ENCODE measurements at regions not wholly inside any gene's neighbourhood (a gene's known extent, or its start where the extent isn't known, plus 50 kb on each side); places are given as distances from the start of the nearest gene placed in this dataset.

DNA sequence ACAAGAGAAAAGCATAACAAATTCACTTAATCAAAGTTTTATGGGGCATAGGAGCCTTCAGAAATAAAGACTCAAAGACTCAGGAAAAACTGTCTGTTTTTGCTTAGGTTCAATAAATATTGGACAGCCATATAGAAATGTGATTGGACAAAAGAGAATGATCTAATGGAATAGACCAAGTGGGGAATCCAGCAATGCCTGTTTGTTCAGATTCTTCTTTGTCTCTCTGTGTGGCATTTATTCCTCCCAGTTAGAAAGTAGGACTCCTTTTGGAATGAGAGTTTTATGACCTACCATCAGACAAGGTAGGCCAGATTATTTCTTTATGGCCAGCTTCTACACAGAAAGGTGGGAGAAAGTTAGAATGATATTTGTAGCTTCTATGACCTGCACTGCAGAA, 1460.1 kb downstream of the OTOL1 start:
- Mint-ChIP-seq H3K27ac (ENCODE audit: unreplicated experiment) (no peak overlapping the region), H3K4me1 (no peaks in the 10 kb centered on the region), H3K36me3 (ENCODE audit: low read depth) (peaks cover 2% of the 10 kb centered on the region), H3K4me3 (no peak overlapping the region), H3K9me3 (peaks cover 2% of the 10 kb centered on the region), H3K27me3 (ENCODE audit: low read depth) (no peaks in the 10 kb centered on the region)
- DNase-seq (ENCODE audit: low read depth, low spot score), result no peak
- TF ChIP-seq, protein P1, sequence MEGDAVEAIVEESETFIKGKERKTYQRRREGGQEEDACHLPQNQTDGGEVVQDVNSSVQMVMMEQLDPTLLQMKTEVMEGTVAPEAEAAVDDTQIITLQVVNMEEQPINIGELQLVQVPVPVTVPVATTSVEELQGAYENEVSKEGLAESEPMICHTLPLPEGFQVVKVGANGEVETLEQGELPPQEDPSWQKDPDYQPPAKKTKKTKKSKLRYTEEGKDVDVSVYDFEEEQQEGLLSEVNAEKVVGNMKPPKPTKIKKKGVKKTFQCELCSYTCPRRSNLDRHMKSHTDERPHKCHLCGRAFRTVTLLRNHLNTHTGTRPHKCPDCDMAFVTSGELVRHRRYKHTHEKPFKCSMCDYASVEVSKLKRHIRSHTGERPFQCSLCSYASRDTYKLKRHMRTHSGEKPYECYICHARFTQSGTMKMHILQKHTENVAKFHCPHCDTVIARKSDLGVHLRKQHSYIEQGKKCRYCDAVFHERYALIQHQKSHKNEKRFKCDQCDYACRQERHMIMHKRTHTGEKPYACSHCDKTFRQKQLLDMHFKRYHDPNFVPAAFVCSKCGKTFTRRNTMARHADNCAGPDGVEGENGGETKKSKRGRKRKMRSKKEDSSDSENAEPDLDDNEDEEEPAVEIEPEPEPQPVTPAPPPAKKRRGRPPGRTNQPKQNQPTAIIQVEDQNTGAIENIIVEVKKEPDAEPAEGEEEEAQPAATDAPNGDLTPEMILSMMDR (conservative IDR thresholded peaks at IDR 0.05), result no peak

DNA sequence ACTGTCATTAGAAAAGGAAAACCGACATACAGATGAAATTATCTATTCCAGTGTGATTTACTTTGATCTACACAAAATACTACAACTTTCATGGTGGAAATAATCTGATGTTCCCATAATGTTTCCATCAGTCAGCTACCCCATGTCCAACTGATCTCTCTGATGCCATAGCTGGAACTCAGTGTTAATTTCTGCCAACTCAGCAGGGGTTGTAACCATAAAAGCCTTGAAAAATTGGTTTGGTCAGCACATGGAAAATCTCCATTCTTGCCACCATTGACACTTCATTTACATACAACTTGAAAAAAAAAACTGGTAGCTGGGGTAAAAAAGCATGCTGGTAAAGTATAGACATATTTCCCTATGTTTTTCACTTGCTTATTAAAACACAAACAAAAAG, 1463.7 kb downstream of the OTOL1 start:
- Mint-ChIP-seq H3K27me3 (ENCODE audit: low read depth) (no peaks in the 10 kb centered on the region), H3K4me1 (no peaks in the 10 kb centered on the region), H3K27ac (ENCODE audit: unreplicated experiment) (no peak overlapping the region), H3K4me3 (no peak overlapping the region), H3K36me3 (ENCODE audit: low read depth) (peaks cover 3% of the 10 kb centered on the region), H3K9me3 (no peaks in the 10 kb centered on the region)
- TF ChIP-seq, protein P1 (conservative IDR thresholded peaks at IDR 0.05), result no peak
- no peak for DNase-seq (ENCODE audit: low read depth, low spot score)

DNA sequence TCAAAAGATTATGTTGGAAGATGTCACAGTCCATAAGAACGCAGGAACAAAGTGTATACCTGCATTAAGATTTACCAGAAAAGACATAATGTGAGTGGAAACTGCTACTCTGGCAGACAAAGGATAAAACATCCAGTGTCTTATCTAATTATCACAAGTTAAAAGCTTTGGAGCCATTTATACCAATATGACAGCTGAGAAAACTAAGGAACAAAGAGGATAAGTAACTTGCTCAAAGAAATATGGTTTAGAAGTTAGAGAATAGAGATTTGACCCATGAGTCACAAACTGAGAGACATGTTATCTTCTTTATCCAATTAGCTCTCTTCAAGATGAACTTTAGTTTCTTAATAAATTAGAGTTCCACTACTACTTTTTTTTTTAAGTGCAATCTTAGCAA, 1473.7 kb downstream of the OTOL1 start:
- no peak overlapping the region for H3K27ac Mint-ChIP-seq (ENCODE audit: unreplicated experiment)

DNA sequence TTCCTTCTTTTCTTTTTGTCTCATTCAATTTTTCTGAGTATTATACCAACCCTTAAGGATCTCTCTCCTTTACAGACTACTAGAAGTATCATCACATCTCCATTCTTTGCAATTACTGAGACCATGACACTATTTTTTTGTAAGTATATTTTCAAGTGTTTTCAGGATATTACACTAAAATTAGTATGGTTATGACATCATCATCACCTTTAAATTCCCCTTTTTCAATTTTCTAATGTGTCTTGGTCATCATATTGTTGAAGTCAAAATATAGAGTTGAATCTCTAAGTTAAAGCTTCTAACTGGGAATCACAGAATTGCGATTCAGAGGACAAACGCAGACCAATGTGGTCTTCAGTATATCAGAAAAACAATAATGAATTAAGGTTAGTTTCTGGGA, 1475.1 kb downstream of the OTOL1 start:
- TF ChIP-seq, protein P1 (conservative IDR thresholded peaks at IDR 0.05), result no peak
- H3K4me3 Mint-ChIP-seq, result no peak overlapping the region
- H3K36me3 Mint-ChIP-seq (ENCODE audit: low read depth), result peaks cover under 1% of the 10 kb centered on the region
- H3K27me3 Mint-ChIP-seq (ENCODE audit: low read depth), result no peaks in the 10 kb centered on the region
- no peaks in the 10 kb centered on the region for H3K4me1 Mint-ChIP-seq
- peaks cover 13% of the 10 kb centered on the region for H3K9me3 Mint-ChIP-seq
- no peak overlapping the region for H3K27ac Mint-ChIP-seq (ENCODE audit: unreplicated experiment)
- no peak for DNase-seq (ENCODE audit: low read depth, low spot score)

More for the DNA sequence above, 1473.7 kb downstream of the OTOL1 start:
- H3K27me3 Mint-ChIP-seq (ENCODE audit: low read depth), result no peaks in the 10 kb centered on the region
- H3K4me3 Mint-ChIP-seq, result no peak overlapping the region
- H3K9me3 Mint-ChIP-seq, result peaks cover 18% of the 10 kb centered on the region
- TF ChIP-seq, protein P1 (conservative IDR thresholded peaks at IDR 0.05), result no peak
- no peak for DNase-seq (ENCODE audit: low read depth, low spot score)
- H3K36me3 Mint-ChIP-seq (ENCODE audit: low read depth), result peaks cover 6% of the 10 kb centered on the region
- H3K4me1 Mint-ChIP-seq, result no peaks in the 10 kb centered on the region

DNA sequence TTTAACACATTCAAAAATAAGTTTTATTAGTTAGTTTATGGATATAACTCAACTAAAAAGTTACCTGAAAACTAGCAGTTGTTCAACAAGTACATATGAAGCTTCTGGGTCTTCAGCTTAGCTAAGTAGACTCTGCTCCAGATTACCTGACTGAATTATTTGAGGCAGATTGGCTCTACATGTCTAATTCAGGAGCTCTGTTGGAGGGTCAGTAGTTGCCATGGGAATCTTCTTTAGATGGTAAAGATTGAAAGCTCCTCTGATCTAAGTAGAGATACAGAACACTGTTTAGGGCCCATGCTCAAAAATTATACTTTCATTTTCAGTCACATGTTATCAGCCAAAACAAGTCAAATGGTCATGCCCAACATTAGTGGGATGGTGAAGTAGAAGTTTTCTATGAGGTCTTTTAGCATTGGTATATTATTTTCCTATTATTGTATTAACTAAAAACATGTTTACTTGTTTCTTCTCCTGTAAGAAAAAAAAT, 1476.9 kb downstream of the OTOL1 start:
- no peak overlapping the region for H3K27ac Mint-ChIP-seq (ENCODE audit: unreplicated experiment)
- H3K4me3 Mint-ChIP-seq, result no peak overlapping the region
- H3K36me3 Mint-ChIP-seq (ENCODE audit: low read depth), result no peaks in the 10 kb centered on the region
- H3K9me3 Mint-ChIP-seq, result peaks cover 8% of the 10 kb centered on the region
- H3K4me1 Mint-ChIP-seq, result no peaks in the 10 kb centered on the region
- no peak for DNase-seq (ENCODE audit: low read depth, low spot score)
- TF ChIP-seq, protein P1 (conservative IDR thresholded peaks at IDR 0.05), result no peak
- no peaks in the 10 kb centered on the region for H3K27me3 Mint-ChIP-seq (ENCODE audit: low read depth)

DNA sequence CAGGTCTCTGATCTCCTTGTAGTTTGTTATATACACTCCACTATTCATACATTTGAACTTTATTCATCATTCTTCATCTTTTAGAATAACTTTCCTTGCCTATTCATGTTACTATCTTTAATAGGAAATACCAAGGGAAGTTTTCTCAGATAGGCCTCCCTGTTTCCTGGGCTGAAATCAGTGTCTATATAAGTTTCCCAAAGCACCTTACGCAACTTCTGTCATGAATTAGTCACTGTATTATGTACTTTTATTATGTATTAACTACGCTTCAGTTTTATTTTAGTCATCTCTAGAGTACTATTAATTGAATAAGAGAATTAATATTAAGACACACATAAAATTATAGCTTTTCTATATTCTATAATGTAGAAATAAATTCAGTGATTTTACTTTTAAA, 1481.5 kb downstream of the OTOL1 start:
- Mint-ChIP-seq H3K36me3 (ENCODE audit: low read depth) (no peaks in the 10 kb centered on the region), H3K9me3 (peaks cover 5% of the 10 kb centered on the region)

More for the DNA sequence above, 1481.5 kb downstream of the OTOL1 start:
- Mint-ChIP-seq H3K27ac (ENCODE audit: unreplicated experiment) (no peak overlapping the region), H3K4me3 (no peak overlapping the region), H3K4me1 (no peaks in the 10 kb centered on the region), H3K27me3 (ENCODE audit: low read depth) (no peaks in the 10 kb centered on the region)
- no peak for DNase-seq (ENCODE audit: low read depth, low spot score)
- TF ChIP-seq, protein P1 (conservative IDR thresholded peaks at IDR 0.05), result no peak

Measured in neural crest cell (in vitro differentiated cells).